ENCODE measurements at regions not wholly inside any gene's neighbourhood (a gene's known extent, or its start where the extent isn't known, plus 50 kb on each side); places are given as distances from the start of the nearest gene placed in this dataset.

DNA sequence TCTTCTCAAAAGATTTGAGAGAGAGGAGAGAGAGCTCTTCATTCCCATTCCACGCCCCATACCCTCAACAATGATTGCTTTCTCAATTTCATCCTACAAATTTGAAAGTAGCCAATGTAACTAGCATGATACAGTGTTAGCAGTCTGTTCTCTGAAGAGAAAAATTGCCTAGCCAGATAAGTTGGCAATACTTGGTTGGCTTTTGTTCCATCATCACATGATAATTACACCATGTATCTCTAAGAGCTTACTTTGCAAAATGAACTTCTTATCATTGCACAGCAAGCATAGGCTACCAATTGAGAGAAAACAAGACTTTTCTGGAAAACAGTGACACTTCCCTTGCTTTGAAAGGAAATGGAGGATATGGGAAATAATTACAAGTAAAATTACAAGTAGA, 68.9 kb downstream of the FSCB start:
- ATAC-seq (no peak), DNase-seq (ENCODE audit: low spot score) (no peak), FAIRE-seq (no peak)
- no peaks in the 10 kb centered on the region for H3K79me2 ChIP-seq (ENCODE audit: insufficient read depth, low read length)
- ChIA-PET CTCF (ENCODE audit: low intra/inter-chr PET ratio, low total read pairs) (no interaction called here), POLR2A (no interaction called here)
- no peak overlapping the region for H3K27ac ChIP-seq (ENCODE audit: extremely low read length, insufficient read depth, low read length)
- intact Hi-C loops (cut with micrococcal nuclease; ENCODE audit: unreplicated experiment): no loop called here
- no peak overlapping the region for H3K4me3 ChIP-seq (replicated peaks in 1 of 3; ENCODE audit: insufficient read depth in 1 of 3, low read depth in 2 of 3, low read length in 3 of 3)
- H3K9ac ChIP-seq (ENCODE audit: insufficient read depth, low read depth, low read length): no peak overlapping the region
- WGBS (ENCODE audit: low lambda C conversion rate): 0% methylated on average over 1 of the region's 1 CpG
- no peaks in the 10 kb centered on the region for H3K9me3 ChIP-seq (ENCODE audit: low read length)
- no peak overlapping the region for H2AFZ ChIP-seq (ENCODE audit: low read length)
- in situ Hi-C loops (cut with HindIII; ENCODE audit: extremely low pct_ligation_motif_present, low pct_unique_long_range_greater_than_20kb): no loop called here
- no peaks in the 10 kb centered on the region for H4K20me1 ChIP-seq (ENCODE audit: insufficient read depth, low read length)
- no peak overlapping the region for H3K4me2 ChIP-seq (ENCODE audit: low read depth, low read length)
- TF ChIP-seq ZNF484 (CRISPR knock-in tag; IDR thresholded peaks at IDR 0.05; ENCODE audit: borderline replicate concordance, low read depth) (no peak), HCFC1 (IDR thresholded peaks at IDR 0.05; ENCODE audit: low read depth, low read length) (no peak), FOSL2 (CRISPR knock-in tag; IDR thresholded peaks at IDR 0.05) (no peak), NR2F1 (CRISPR knock-in tag; IDR thresholded peaks at IDR 0.05) (no peak), PRMT3 (CRISPR knock-in tag; IDR thresholded peaks at IDR 0.05; ENCODE audit: borderline replicate concordance, low read depth) (no peak), BRF2 (CRISPR knock-in tag; IDR thresholded peaks at IDR 0.05) (no peak), ATF6 (CRISPR knock-in tag; conservative IDR thresholded peaks at IDR 0.05) (no peak), USF2 (IDR thresholded peaks at IDR 0.05; ENCODE audit: low read depth, low read length) (no peak), USF2 (CRISPR knock-in tag; IDR thresholded peaks at IDR 0.05; ENCODE audit: borderline replicate concordance) (no peak), ZNF652 (CRISPR knock-in tag; IDR thresholded peaks at IDR 0.05; ENCODE audit: borderline replicate concordance, low read depth) (no peak), E2F5 (CRISPR knock-in tag; conservative IDR thresholded peaks at IDR 0.05) (no peak), MTA3 (CRISPR knock-in tag; IDR thresholded peaks at IDR 0.05) (no peak), ZNF737 (CRISPR knock-in tag; IDR thresholded peaks at IDR 0.05; ENCODE audit: borderline replicate concordance) (no peak)
- TF ChIP-seq, protein P1, sequence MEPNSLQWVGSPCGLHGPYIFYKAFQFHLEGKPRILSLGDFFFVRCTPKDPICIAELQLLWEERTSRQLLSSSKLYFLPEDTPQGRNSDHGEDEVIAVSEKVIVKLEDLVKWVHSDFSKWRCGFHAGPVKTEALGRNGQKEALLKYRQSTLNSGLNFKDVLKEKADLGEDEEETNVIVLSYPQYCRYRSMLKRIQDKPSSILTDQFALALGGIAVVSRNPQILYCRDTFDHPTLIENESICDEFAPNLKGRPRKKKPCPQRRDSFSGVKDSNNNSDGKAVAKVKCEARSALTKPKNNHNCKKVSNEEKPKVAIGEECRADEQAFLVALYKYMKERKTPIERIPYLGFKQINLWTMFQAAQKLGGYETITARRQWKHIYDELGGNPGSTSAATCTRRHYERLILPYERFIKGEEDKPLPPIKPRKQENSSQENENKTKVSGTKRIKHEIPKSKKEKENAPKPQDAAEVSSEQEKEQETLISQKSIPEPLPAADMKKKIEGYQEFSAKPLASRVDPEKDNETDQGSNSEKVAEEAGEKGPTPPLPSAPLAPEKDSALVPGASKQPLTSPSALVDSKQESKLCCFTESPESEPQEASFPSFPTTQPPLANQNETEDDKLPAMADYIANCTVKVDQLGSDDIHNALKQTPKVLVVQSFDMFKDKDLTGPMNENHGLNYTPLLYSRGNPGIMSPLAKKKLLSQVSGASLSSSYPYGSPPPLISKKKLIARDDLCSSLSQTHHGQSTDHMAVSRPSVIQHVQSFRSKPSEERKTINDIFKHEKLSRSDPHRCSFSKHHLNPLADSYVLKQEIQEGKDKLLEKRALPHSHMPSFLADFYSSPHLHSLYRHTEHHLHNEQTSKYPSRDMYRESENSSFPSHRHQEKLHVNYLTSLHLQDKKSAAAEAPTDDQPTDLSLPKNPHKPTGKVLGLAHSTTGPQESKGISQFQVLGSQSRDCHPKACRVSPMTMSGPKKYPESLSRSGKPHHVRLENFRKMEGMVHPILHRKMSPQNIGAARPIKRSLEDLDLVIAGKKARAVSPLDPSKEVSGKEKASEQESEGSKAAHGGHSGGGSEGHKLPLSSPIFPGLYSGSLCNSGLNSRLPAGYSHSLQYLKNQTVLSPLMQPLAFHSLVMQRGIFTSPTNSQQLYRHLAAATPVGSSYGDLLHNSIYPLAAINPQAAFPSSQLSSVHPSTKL (CRISPR knock-in tag; IDR thresholded peaks at IDR 0.05): no peak
- no TSS peak for BruUV-seq (replicated peaks)
- H3K36me3 ChIP-seq (replicated peaks in 1 of 2; ENCODE audit: control insufficient read depth in 1 of 2, insufficient read depth in 2 of 2, low read length in 2 of 2): no peaks in the 10 kb centered on the region
- no peaks in the 10 kb centered on the region for H3K4me1 ChIP-seq (ENCODE audit: insufficient read depth, low read length)
- no peaks in the 10 kb centered on the region for H3K27me3 ChIP-seq (ENCODE audit: control insufficient read depth in 1 of 2, insufficient read depth in 2 of 2, low read length in 2 of 2)
